Fibroblast of pulmonary artery (primary cell): ENCODE measurements at regions not wholly inside any gene's neighbourhood (a gene's known extent, or its start where the extent isn't known, plus 50 kb on each side); places are given as distances from the start of the nearest gene placed in this dataset.

Source experiments
- DNase-seq: peaks from one replicate; pipeline ENCODE4 v3.0.0-alpha.2; 2010; ENCODE audit warnings: low read depth
- H3K4me3 ChIP-seq: replicated peaks from 2 replicates; pipeline ENCODE4 v1.5.1; 2011; ENCODE audit warnings: low read depth, mild to moderate bottlenecking, control low read depth, low read length, moderate library complexity
- CTCF ChIP-seq: IDR thresholded peaks from 2 replicates; pipeline ENCODE4 v1.5.1; 2011; ENCODE audit warnings: mild to moderate bottlenecking, control low read depth, low read length, inconsistent platforms; ENCODE audit errors: missing control alignments

GRCh38 chr9:107137495-107138202 lies 145.4 kb upstream of the RAD23B start:
- peak; percentile 81 for TF ChIP-seq CTCF
- DNase-seq: peak; percentile 60
- H3K4me3 ChIP-seq: no peak overlapping the region

GRCh38 chr9:107138261-107138992 lies 144.7 kb upstream of the RAD23B start:
- H3K4me3 ChIP-seq: no peak overlapping the region
- peak; percentile 8 for DNase-seq
- no peak for TF ChIP-seq CTCF

GRCh38 chr9:107141967-107142366 lies 141.1 kb upstream of the RAD23B start:
- H3K4me3 ChIP-seq: no peak overlapping the region
- TF ChIP-seq CTCF: peak; percentile 40
- peak; percentile 39 for DNase-seq

- no peak for TF ChIP-seq CTCF
- peak; percentile 16 for DNase-seq
- H3K4me3 ChIP-seq: no peak overlapping the region
These were observed 140.6 kb upstream of the RAD23B start for GRCh38 chr9:107142430-107142829.

- H3K4me3 ChIP-seq: no peak overlapping the region
- peak; percentile 25 for DNase-seq
- TF ChIP-seq CTCF: no peak
These were observed 140.0 kb upstream of the RAD23B start for GRCh38 chr9:107142896-107143603.

- DNase-seq: no peak
- no peak for TF ChIP-seq CTCF
- H3K4me3 ChIP-seq: no peak overlapping the region
These were observed 138.6 kb upstream of the RAD23B start for GRCh38 chr9:107144475-107144874.
